Activated CD4-positive, alpha-beta T cell treated with anti-CD3 and anti-CD28 coated beads for 48 hours (primary cell): ENCODE measurements at regions not wholly inside any gene's neighbourhood (a gene's known extent, or its start where the extent isn't known, plus 50 kb on each side); places are given as distances from the start of the nearest gene placed in this dataset.

Source experiments
- DNase-seq: peaks from one replicate; pipeline ENCODE4 v3.0.0-alpha.2; 2020

- no peak for DNase-seq
Measured at GRCh38 chr11:119788911-119789560, 60.0 kb upstream of the NECTIN1 start.

DNA sequence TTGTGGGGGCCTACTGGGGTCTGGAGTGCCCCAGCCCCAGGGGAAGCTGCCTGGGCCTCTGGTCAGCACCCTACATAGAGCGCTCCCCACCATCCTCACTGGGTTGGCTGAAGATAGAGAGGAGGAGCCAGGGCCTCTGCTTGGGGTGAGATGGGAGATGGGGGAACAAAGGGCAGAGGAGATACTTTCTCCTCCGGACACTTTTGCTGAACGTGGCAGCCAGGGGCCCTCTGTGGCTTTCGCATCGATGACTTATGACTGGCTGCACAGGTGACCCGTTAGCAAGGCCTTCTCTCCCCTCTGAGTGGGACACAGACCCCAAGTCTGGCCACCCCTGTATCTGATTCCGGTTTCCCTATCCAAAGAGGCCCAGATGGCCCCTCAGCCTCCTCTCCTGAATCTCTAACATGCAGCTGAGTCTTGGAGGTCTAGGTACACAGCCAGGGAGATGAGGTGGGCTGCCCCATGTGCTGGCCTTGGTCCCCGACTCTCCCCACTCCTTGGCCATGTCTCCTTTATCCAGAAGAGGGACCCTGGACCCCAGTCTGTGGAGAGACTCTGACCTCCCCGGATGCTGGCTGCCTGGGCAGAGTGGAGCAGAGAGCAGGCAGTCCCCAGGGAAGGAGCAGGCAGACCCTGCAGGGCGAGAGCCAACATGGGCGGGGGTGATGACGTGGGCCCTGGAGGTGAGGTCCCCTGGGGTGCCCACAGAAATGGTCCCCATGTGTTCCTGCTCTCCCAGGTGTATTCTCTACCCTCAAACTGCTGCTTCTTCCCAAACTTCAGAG, 59.3 kb upstream of the NECTIN1 start:
- no peak for DNase-seq

DNA sequence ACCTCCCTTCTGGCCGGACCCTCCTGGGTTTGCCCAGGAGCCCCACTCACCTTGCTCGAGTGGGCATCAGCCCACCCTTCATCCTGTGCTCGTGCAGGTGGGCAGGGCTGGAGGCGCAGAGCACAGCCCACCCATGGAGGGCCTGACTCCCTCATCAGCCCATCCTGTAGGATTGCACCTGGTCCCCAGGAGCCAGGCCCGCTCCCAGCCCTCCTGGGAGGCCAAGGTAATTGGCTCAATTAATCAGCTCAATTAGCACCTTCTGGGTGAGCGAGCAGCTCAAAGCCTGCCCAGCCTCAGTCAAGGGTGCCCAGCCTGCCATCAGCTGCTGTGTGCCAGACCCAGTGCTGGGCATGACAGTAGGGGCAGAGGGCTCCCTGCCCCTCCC, 58.1 kb upstream of the NECTIN1 start:
- no peak for DNase-seq

GRCh38 chr11:119786431-119787073, 57.6 kb upstream of the NECTIN1 start:
- no peak for DNase-seq

GRCh38 chr11:119785131-119785530, 56.1 kb upstream of the NECTIN1 start:
- DNase-seq, result no peak

- DNase-seq, result no peak
Measured at GRCh38 chr11:119784421-119784820, 55.4 kb upstream of the NECTIN1 start.

DNA sequence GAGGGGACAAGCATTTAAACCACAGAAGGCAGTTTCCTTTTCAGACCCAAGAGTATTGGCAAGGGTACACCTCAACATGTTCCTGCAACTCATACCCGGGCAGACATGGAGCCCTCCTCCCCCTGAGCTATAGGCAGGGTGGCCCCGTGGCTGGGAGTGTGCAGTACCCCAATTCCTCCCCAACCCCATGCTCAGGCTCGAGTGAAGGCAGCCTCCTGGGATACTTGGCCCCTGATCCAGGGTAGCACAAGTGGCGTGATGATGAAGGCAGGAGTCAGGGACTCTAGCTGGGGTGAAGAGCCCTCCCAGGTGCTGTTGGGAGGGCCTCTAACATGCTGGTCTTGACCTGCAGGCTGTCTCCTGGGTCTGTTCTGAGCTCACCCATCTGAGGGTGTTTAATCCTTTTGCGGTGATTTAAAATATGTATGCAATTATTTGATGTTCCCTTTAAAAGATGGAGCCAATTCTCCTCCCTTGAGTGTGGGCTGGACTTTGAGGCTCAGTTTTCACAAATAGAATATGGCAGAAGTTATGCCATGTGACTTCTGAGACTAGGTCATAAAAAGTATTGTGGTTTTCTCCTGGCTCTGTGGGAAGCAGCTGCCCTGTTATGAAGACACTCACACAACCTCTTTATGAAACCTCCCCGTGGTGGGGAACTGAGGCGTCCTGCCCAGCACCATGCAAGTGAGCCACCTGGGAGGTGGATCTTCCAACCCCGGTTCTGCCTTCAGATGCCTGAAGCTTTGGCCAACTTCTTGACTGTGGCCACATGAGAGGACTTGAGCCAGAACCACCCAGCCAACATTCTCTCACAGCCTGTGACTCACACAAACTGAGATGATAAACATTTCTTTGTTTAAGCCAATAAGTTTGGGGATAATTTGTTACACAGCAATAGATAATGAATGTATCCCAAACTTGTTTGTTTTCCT, 54.7 kb upstream of the NECTIN1 start:
- DNase-seq, result no peak

DNA sequence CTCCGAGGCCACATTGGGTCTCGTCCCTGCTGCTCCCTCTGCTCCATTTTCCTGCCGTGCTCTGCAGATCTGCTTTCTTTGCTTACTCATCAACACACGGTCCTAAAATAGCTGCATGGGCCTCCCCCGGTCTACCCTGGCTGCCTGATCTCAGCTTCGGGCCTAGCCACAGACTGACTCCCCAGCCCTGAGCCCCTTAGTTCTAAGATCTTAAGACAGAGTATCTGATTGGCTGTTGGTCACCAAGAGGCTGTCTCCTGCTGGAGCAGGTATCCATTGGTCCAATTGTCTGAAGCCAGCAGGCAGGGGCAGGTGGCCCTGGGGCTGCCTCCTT, 53.7 kb upstream of the NECTIN1 start:
- no peak for DNase-seq

- DNase-seq, result no peak
Measured at GRCh38 chr11:119782006-119782738, 53.2 kb upstream of the NECTIN1 start.

DNA sequence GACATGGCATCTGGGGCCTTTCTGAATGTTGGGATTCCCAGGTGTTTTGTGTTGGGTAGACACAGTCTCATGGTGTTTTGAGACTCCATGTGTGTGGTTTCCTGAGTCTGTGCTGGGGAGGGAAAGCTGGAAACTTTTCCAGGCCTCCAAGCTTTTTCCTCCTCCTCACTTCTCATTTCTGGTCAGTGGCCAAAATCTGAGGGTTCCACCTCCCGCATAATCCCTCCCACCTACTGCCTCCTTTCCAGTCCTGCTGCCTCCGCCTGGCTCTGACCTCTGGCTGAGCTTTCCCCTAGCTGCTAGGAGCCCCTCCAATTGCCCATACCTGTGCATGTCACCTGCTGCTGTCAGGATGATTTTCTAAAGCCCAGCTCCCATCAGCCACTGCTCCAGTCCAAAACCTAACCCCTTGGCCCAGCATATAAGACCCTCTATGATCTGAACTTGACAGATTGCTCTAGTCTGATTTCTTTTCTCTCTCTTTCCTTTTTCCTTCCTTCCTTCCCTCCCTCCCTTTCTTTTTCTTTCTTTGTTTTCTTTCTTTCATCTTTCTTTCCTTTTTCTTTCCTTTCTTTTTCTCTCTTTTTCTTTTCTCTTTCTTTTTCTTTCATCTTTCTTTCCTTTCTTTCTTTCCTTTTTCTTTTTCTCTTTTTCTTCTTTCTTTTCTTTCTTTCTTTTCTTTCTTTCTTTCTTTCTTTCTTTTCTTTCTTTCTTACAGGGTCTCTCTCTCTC, 51.4 kb upstream of the NECTIN1 start:
- no peak for DNase-seq

- no peak for DNase-seq
Measured at GRCh38 chr11:119779195-119780071, 50.4 kb upstream of the NECTIN1 start.
